Activated CD8-positive, alpha-beta T cell treated with anti-CD3 and anti-CD28 coated beads, Interleukin-2, amount 10 ng/mL, durations not matched to agents 7 days and 5 days (primary cell): ENCODE measurements at regions not wholly inside any gene's neighbourhood (a gene's known extent, or its start where the extent isn't known, plus 50 kb on each side); places are given as distances from the start of the nearest gene placed in this dataset.

Source experiments
- ATAC-seq: fragments of 150-1000 bp; cut with Tn5 transposase; one replicate; pipeline ENCODE4 v1.10.0; 2021; ENCODE audit warnings: moderate library complexity
- CTCF ChIA-PET: fragments of 350-600 bp; sonication (Branson Sonifier 250); formaldehyde crosslinking; loops from one replicate; lab custom pipeline; 2021; ENCODE audit warnings: antibody characterized with exemption; lab: Charles Lee
- POLR2A ChIA-PET: fragments of 350-600 bp; sonication (Branson Sonifier 250); formaldehyde crosslinking; loops from one replicate; lab custom pipeline; 2021; ENCODE audit warnings: antibody characterized with exemption; lab: Charles Lee
- DNase-seq: peaks from one replicate; pipeline ENCODE4 v3.0.0-alpha.2; 2020
- H3K27ac Mint-ChIP-seq: one replicate; pipeline ENCODE4 v1.8.0; 2021; ENCODE audit warnings: mild to moderate bottlenecking, mixed read lengths
- H3K27me3 Mint-ChIP-seq: one replicate; pipeline ENCODE4 v1.8.0; 2021; ENCODE audit warnings: low read depth, mixed read lengths
- H3K36me3 Mint-ChIP-seq: one replicate; pipeline ENCODE4 v1.8.0; 2021; ENCODE audit warnings: low read depth, mixed read lengths
- H3K4me1 Mint-ChIP-seq: one replicate; pipeline ENCODE4 v1.8.0; 2021; ENCODE audit warnings: low read depth, mixed read lengths
- H3K4me3 Mint-ChIP-seq: one replicate; pipeline ENCODE4 v1.8.0; 2021; ENCODE audit warnings: mild to moderate bottlenecking, mixed read lengths
- H3K9me3 Mint-ChIP-seq: one replicate; pipeline ENCODE4 v1.8.0; 2022; ENCODE audit warnings: mixed read lengths; ENCODE audit not compliant: insufficient read depth

DNA sequence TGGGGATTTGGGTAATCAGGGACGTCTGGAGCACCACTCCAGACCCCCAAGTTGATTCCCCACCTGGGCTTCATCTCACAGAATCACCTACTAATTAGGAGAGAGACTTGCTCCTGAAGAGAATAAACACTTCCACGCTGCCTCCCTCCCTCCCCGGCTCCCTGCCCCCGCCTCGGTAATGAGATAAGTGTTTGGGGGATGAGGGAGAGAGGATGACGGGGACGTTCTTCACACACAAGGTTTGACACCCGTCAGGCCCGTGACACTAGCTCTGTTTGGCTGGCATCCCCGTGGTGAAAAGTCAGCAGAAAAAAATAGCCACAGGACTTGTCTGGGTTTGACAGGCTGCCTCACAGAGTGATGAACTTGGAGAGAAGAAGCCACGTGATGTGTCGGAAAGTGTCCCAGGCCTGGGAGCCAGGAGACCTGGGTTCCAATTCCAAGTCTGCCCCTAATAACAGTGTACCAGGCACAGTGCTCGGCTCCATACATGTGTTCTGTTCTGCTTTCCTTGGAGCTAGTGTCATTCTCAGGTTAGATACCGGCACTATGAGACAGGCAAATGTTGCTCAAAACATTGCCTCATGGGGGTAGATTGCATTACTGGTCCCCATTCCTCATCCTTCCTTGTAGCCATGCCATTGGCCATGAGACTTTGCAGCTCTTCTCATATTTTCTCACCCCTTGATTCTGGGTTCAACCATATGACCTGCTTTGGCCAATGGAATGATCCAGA is 578.0 kb downstream of the BCOR start:
- H3K27me3 Mint-ChIP-seq, result no peaks in the 10 kb centered on the region
- no peaks in the 10 kb centered on the region for H3K36me3 Mint-ChIP-seq
- H3K27ac Mint-ChIP-seq, result no peak overlapping the region
- CTCF ChIA-PET, result no interaction called here
- no peak overlapping the region for H3K4me3 Mint-ChIP-seq
- DNase-seq (no peak), ATAC-seq (no peak)
- H3K9me3 Mint-ChIP-seq, result no peaks in the 10 kb centered on the region
- POLR2A ChIA-PET, result no interaction called here
- no peaks in the 10 kb centered on the region for H3K4me1 Mint-ChIP-seq

DNA sequence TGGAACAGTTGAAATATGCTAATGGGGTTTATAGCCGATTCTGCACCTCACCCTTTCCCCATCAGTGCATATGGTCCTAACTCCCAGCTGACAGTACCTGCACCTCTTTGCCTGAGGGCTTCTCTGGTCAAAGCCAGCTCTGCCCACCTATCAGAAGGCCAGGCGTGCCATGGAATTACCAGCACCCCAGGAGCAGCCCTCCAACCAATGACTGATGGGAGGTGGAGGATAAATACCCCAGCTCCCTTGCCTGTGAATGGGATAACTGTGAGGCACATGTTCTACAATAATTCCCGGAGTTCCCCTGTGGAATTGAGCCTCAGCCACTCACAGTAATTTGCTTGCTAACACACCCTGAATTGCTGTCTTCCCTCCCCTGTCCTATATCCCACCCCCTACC is 572.0 kb downstream of the BCOR start:
- Mint-ChIP-seq H3K4me3 (no peak overlapping the region), H3K36me3 (no peaks in the 10 kb centered on the region), H3K9me3 (no peaks in the 10 kb centered on the region), H3K4me1 (no peaks in the 10 kb centered on the region), H3K27ac (no peak overlapping the region), H3K27me3 (no peaks in the 10 kb centered on the region)
- no peak for DNase-seq
- POLR2A ChIA-PET, result no interaction called here
- CTCF ChIA-PET, result no interaction called here
- no peak for ATAC-seq

DNA sequence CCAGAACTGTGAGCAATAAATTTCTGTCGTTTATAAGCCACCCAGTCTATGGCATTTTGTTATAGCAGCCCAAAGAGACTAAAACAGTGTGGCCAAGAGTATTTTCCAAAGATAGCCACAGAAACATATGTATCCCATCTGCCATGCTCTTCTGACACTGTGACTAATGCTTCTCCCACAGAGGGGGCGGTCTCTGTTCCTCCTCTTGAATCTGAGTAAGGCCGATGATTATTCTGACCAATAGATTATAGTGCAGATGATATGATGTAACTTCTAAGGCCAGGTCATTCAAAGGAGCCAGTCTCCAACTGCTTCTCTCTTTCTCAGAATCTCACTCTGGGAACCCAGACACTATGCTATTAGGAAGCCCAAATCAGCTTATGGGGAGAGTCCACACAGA is 570.7 kb downstream of the BCOR start:
- Mint-ChIP-seq H3K36me3 (no peaks in the 10 kb centered on the region), H3K9me3 (no peaks in the 10 kb centered on the region), H3K27ac (no peak overlapping the region), H3K4me3 (no peak overlapping the region), H3K4me1 (no peaks in the 10 kb centered on the region), H3K27me3 (no peaks in the 10 kb centered on the region)
- DNase-seq (no peak), ATAC-seq (no peak)
- POLR2A ChIA-PET, result no interaction called here
- CTCF ChIA-PET, result no interaction called here

DNA sequence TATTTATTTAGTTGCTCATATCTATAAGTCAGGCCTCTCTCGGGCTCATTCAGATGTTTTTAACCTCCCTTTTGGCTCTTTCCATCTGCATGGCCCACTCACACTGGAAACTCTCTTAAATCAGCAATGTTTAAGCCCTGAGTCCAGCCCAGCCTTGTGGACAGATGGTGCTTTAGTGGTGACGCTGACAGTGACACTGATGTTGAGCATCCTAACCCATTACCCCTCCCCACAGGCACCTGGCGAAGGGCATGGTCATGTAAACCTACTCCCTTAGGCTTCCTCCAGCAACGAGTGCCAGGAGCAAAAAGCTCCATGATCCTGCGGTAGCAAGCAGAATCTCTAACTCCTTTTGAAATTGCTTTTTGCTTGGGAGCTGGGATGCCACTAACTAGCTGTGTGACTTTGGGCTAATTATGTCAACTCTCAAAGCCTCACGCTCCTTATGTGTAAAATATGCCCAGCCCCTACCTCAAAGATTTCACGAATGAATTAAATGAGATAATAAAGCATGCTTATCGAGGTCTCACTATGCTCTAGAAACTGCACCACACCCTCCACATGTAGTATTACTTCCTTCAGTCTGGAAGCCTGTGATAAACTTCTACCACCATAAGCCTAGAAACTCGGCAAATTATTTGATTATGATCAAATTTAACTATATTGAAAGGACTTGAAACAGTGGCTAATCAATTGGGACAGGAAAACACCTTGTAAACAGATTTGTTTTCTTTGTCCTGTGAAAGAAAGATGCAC is 569.4 kb downstream of the BCOR start:
- no peaks in the 10 kb centered on the region for H3K9me3 Mint-ChIP-seq
- H3K27me3 Mint-ChIP-seq, result no peaks in the 10 kb centered on the region
- H3K27ac Mint-ChIP-seq, result no peak overlapping the region
- H3K4me3 Mint-ChIP-seq, result no peak overlapping the region
- ChIA-PET POLR2A (no interaction called here), CTCF (no interaction called here)
- no peak for DNase-seq
- no peaks in the 10 kb centered on the region for H3K36me3 Mint-ChIP-seq
- no peak for ATAC-seq
- no peaks in the 10 kb centered on the region for H3K4me1 Mint-ChIP-seq

DNA sequence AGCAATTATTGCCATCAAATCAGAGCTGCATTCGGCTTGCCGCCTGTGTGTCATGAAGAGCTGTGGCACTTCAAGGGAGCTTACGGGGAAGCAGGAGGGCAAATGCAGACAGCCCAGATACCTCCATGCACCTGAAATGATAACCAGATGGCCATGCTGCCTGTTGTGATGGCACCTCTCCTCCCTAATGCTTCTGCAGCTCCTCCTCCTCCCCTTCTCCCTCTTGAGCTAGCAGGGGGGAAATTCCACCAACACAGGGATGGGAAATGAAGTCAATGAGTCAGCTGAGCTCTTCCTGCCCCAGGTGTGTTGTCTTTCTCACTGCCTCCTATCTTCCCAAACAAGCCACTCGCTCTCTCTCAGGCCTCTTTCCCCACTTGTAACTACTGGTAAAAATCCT is 565.0 kb downstream of the BCOR start:
- no peaks in the 10 kb centered on the region for H3K36me3 Mint-ChIP-seq
- DNase-seq (no peak), ATAC-seq (no peak)
- POLR2A ChIA-PET, result no interaction called here
- H3K27me3 Mint-ChIP-seq, result no peaks in the 10 kb centered on the region
- CTCF ChIA-PET, result no interaction called here
- H3K4me3 Mint-ChIP-seq, result no peak overlapping the region
- no peaks in the 10 kb centered on the region for H3K9me3 Mint-ChIP-seq
- no peak overlapping the region for H3K27ac Mint-ChIP-seq
- H3K4me1 Mint-ChIP-seq, result no peaks in the 10 kb centered on the region

DNA sequence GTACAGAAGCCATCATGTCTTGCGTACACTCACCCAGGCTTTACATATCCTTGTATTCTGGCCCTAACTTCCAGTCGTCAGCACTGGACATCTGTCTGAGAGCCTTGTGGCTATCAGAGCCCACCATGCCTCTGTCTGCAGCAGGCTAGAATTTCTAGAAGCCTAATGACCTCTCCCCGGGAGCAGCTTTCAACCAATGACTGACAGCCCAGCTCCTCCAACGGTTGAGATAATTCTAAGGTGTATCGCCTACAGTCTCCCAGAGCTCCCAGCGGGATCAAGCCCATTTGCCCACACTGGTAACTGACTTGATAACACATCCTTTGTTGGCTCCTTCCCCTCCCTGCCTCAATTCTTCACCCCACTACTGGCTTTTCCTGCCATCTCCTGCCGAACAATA is 562.8 kb downstream of the BCOR start:
- POLR2A ChIA-PET, result no interaction called here
- H3K27ac Mint-ChIP-seq, result no peak overlapping the region
- no peaks in the 10 kb centered on the region for H3K9me3 Mint-ChIP-seq
- no peak overlapping the region for H3K4me3 Mint-ChIP-seq
- CTCF ChIA-PET, result no interaction called here
- no peak for ATAC-seq
- no peaks in the 10 kb centered on the region for H3K27me3 Mint-ChIP-seq
- no peaks in the 10 kb centered on the region for H3K36me3 Mint-ChIP-seq
- DNase-seq, result no peak
- no peaks in the 10 kb centered on the region for H3K4me1 Mint-ChIP-seq

DNA sequence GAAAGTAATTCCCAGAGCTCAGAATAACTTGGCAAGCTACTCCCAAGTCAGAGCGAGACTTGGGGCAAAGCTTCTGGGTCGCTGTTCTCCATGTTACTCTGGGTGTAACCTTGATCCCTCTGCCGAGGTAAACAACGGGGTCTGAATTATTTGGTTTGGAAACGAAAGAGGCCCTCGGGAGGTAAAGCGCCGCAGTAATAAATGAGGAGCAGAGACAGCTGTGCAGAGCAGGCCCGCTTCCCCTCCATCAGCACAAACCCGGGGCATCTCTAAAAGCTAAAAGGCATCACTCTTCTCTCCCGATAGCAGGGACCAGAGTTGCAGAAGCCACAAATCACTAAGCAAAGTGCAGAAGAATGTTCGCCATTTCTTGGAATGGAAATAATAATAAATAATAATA is 561.5 kb downstream of the BCOR start:
- CTCF ChIA-PET, result no interaction called here
- H3K4me1 Mint-ChIP-seq, result no peaks in the 10 kb centered on the region
- no peak for DNase-seq
- ATAC-seq, result no peak
- no peak overlapping the region for H3K27ac Mint-ChIP-seq
- H3K4me3 Mint-ChIP-seq, result no peak overlapping the region
- no peaks in the 10 kb centered on the region for H3K36me3 Mint-ChIP-seq
- no peaks in the 10 kb centered on the region for H3K27me3 Mint-ChIP-seq
- no peaks in the 10 kb centered on the region for H3K9me3 Mint-ChIP-seq
- POLR2A ChIA-PET, result no interaction called here

DNA sequence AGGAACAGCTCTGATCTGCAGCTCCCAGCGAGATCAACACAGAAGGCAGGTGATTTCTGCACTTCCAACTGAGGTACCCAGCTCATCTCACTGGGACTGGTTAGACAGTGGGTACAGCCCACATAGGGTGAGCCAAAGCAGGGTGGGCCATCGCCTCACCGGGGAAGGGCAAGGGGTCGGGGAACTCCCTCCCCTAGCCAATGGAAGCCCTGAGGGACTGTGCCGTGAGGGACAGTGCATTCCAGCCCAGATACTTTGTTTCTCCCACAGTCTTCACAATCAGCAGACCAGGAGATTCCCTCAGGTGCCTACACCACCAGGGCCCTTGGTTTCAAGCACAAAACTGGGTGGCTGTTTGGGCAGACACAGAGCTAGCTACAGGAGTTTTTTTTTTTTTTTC is 555.9 kb downstream of the BCOR start:
- no peaks in the 10 kb centered on the region for H3K9me3 Mint-ChIP-seq
- ChIA-PET POLR2A (no interaction called here), CTCF (no interaction called here)
- H3K36me3 Mint-ChIP-seq, result no peaks in the 10 kb centered on the region
- DNase-seq (no peak), ATAC-seq (no peak)
- H3K4me1 Mint-ChIP-seq, result no peaks in the 10 kb centered on the region
- no peak overlapping the region for H3K27ac Mint-ChIP-seq
- no peaks in the 10 kb centered on the region for H3K27me3 Mint-ChIP-seq
- no peak overlapping the region for H3K4me3 Mint-ChIP-seq

DNA sequence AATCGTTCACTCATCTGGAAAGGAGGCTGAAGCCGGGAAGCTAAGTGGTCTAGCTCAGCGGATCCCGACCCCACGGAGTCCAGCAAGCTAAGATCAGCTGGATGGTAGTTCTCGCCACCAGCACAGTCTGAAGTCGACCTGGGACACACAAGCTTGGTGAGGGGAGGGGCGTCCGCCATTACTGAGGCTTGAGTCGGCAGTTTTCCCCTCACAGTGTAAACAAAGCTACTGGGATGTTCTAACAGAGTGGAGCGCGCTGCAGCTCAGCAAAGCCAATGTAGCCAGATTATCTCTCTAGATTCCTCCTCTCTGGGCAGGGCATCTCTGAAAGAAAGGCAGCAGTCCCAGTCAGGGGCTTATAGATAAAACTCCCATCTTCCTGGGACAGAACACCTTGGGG is 555.4 kb downstream of the BCOR start:
- H3K4me1 Mint-ChIP-seq, result no peaks in the 10 kb centered on the region
- DNase-seq (no peak), ATAC-seq (no peak)
- ChIA-PET CTCF (no interaction called here), POLR2A (no interaction called here)
- no peaks in the 10 kb centered on the region for H3K9me3 Mint-ChIP-seq
- no peaks in the 10 kb centered on the region for H3K27me3 Mint-ChIP-seq
- H3K36me3 Mint-ChIP-seq, result no peaks in the 10 kb centered on the region
- no peak overlapping the region for H3K27ac Mint-ChIP-seq
- no peak overlapping the region for H3K4me3 Mint-ChIP-seq

DNA sequence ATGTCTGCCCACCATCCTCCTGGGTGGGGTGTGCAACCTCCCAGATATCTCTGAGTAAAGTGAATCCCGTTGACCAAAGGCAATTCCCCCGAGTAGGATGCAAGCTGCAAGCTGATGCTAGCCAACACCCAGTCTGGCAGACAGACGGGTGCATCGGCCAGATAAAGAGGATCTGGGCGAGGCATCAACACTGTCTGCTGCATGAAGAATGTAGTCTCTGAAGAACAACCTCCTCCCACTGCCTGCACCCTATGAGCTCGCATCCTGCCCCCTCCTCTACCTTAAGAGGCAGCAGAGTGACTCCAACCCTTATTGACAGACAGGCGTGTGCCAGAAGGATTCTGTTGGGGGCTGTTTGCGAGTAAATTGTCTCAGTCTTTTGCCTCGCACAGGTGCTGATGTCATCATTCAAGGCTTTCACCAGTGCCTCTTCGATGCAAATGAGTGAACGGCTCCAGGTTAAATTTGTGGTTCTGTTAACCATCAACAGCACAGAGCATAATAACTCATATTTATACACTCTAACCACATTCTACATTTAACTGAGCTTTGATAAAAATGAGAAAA is 546.9 kb downstream of the BCOR start:
- no peaks in the 10 kb centered on the region for H3K27me3 Mint-ChIP-seq
- H3K4me1 Mint-ChIP-seq, result peaks cover 2% of the 10 kb centered on the region
- H3K36me3 Mint-ChIP-seq, result no peaks in the 10 kb centered on the region
- ChIA-PET POLR2A (no interaction called here), CTCF (interaction anchor here (1.1 kb wide), 1 partner anchor 289 kb away, joined by 3 read pairs; no protein-coding TSS in a partner anchor)
- no peak overlapping the region for H3K4me3 Mint-ChIP-seq
- H3K27ac Mint-ChIP-seq, result no peak overlapping the region
- no peak for DNase-seq
- no peak for ATAC-seq
- no peaks in the 10 kb centered on the region for H3K9me3 Mint-ChIP-seq

DNA sequence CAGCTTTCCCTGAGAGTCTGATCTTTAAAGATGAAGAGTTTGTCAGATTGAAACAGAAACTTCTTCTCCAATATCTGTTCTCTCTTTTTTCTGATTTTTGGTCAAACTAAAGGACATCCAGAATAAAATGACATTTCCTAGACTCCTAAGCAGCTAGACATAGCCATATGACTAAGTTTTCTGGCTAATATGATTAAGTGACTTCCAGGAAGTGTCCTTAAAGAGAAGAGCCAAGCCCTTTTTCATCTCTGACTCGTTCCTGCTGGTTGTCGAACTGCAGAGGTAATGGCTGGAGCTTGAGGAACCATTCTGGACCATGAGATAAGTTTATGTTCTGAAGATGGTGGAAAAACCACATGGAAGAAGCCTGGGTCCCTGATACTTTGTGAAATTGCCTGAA is 546.0 kb downstream of the BCOR start:
- ChIA-PET CTCF (interaction anchor here (1.0 kb wide), 1 partner anchor 25 kb away, joined by 3 read pairs; no protein-coding TSS in a partner anchor), POLR2A (no interaction called here)
- Mint-ChIP-seq H3K4me1 (peaks cover 2% of the 10 kb centered on the region), H3K27me3 (no peaks in the 10 kb centered on the region), H3K27ac (no peak overlapping the region), H3K4me3 (no peak overlapping the region), H3K9me3 (no peaks in the 10 kb centered on the region), H3K36me3 (no peaks in the 10 kb centered on the region)
- DNase-seq (no peak), ATAC-seq (no peak)

DNA sequence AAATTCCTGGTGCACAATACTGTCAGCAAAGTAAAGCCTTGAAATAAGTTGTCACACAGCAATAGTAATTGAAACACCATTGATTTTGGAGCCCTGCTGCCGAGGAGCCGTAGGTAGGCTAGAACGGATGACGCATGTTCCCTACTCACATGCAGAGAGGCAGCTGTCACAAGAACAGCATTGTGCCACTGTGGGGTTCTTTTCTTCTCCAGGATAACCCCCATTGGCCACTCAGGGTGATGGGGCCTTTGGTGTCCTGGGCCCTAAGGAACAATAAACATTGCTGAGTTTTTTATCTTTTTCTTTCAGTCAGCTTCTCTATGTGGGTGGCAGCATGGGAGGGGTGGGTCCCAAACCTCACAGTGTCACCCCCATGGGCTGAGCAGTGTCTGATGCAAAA is 542.3 kb downstream of the BCOR start:
- no peak overlapping the region for H3K4me3 Mint-ChIP-seq
- H3K27me3 Mint-ChIP-seq, result no peaks in the 10 kb centered on the region
- no peak overlapping the region for H3K27ac Mint-ChIP-seq
- CTCF ChIA-PET, result no interaction called here
- ATAC-seq (no peak), DNase-seq (no peak)
- no peaks in the 10 kb centered on the region for H3K36me3 Mint-ChIP-seq
- peaks cover 2% of the 10 kb centered on the region for H3K4me1 Mint-ChIP-seq
- H3K9me3 Mint-ChIP-seq, result no peaks in the 10 kb centered on the region
- POLR2A ChIA-PET, result no interaction called here
